IMR-90 (cell line): ENCODE measurements at regions not wholly inside any gene's neighbourhood (a gene's known extent, or its start where the extent isn't known, plus 50 kb on each side); places are given as distances from the start of the nearest gene placed in this dataset.

Experiments used
- CHD1 ChIP-seq: IDR thresholded peaks from 2 replicates; pipeline ENCODE4 v1.6.1; 2012; ENCODE audit warnings: low read depth, low read length, improper control_type of control experiment
- FOS ChIP-seq: fragments of 150-350 bp; IDR thresholded peaks from 2 replicates; pipeline ENCODE4 v1.6.1; 2016; ENCODE audit warnings: low read depth, low read length
- POLR2A ChIP-seq: IDR thresholded peaks from 2 replicates; pipeline ENCODE4 v1.6.1; 2012; ENCODE audit warnings: mild to moderate bottlenecking, low read depth, low read length
- TF ChIP-seq, protein P1 (sequence below): fragments of 150-350 bp; IDR thresholded peaks from 2 replicates; pipeline ENCODE4 v1.6.1; 2017; ENCODE audit warnings: mild to moderate bottlenecking, antibody characterized with exemption, low read length, low read depth
- TF ChIP-seq, protein P2 (sequence below): conservative IDR thresholded peaks from 2 replicates; pipeline ENCODE4 v1.5.1; 2012; ENCODE audit warnings: mild to moderate bottlenecking, low read depth, low read length, improper control_type of control experiment

DNA sequence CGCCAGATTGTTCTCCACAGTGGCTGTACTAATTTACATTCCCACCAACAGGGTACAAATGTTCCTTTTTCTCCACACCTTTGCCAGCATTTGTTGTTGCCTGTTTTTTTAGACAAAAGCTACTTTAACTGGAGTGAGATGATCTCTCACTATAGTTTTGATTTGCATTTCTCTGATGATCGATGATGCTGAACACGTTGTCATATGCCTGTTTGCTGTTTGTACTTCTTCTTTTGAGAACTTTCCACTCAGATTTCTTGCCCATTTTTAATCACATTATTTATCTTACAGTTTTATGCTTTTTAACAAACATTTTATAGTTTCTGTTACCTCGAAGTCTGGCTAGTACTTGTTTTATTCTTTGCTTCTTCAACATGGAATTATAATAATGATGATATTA, 643.7 kb upstream of the ALCAM start:
- TF ChIP-seq POLR2A (no peak), CHD1 (no peak), FOS (no peak)
- TF ChIP-seq, protein P1, sequence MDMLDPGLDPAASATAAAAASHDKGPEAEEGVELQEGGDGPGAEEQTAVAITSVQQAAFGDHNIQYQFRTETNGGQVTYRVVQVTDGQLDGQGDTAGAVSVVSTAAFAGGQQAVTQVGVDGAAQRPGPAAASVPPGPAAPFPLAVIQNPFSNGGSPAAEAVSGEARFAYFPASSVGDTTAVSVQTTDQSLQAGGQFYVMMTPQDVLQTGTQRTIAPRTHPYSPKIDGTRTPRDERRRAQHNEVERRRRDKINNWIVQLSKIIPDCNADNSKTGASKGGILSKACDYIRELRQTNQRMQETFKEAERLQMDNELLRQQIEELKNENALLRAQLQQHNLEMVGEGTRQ, result no peak
- TF ChIP-seq, protein P2, sequence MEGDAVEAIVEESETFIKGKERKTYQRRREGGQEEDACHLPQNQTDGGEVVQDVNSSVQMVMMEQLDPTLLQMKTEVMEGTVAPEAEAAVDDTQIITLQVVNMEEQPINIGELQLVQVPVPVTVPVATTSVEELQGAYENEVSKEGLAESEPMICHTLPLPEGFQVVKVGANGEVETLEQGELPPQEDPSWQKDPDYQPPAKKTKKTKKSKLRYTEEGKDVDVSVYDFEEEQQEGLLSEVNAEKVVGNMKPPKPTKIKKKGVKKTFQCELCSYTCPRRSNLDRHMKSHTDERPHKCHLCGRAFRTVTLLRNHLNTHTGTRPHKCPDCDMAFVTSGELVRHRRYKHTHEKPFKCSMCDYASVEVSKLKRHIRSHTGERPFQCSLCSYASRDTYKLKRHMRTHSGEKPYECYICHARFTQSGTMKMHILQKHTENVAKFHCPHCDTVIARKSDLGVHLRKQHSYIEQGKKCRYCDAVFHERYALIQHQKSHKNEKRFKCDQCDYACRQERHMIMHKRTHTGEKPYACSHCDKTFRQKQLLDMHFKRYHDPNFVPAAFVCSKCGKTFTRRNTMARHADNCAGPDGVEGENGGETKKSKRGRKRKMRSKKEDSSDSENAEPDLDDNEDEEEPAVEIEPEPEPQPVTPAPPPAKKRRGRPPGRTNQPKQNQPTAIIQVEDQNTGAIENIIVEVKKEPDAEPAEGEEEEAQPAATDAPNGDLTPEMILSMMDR, result no peak
